ENCODE measurements at regions not wholly inside any gene's neighbourhood (a gene's known extent, or its start where the extent isn't known, plus 50 kb on each side); places are given as distances from the start of the nearest gene placed in this dataset.

DNA sequence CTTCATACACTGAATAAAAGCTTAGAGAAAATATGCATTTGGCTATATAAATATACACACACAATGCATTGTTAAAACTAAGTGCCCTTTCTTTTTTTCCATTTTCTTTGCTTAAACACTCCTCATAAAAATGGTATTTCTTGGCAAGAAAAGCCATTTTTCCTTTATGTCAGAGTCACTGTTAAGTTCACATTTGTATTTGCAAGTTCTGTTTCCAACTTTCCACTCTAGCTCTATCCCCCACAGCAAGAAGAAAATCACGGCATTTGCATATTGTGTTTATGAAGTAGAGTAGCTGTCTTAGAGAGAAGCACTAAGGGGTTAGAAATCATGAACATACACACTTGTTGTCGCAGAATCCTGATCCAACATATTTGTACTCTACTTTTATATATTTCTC, 662.1 kb upstream of the MEF2C start:
- Histone ChIP-seq H3K27me3 (ENCODE audit: control insufficient read depth, insufficient read depth, low read length) (no peaks in the 10 kb centered on the region), H3K4me3 (ENCODE audit: low read depth, low read length) (no peak overlapping the region), H3K36me3 (ENCODE audit: control insufficient read depth, insufficient read depth, low read length) (no peaks in the 10 kb centered on the region)
- POLR2A ChIA-PET, result no interaction called here
- CTCF ChIA-PET, result interaction anchor here (1.4 kb wide), 1 partner anchor 15 kb away, joined by 3 read pairs; no protein-coding TSS in a partner anchor
- TF ChIP-seq, protein P1, sequence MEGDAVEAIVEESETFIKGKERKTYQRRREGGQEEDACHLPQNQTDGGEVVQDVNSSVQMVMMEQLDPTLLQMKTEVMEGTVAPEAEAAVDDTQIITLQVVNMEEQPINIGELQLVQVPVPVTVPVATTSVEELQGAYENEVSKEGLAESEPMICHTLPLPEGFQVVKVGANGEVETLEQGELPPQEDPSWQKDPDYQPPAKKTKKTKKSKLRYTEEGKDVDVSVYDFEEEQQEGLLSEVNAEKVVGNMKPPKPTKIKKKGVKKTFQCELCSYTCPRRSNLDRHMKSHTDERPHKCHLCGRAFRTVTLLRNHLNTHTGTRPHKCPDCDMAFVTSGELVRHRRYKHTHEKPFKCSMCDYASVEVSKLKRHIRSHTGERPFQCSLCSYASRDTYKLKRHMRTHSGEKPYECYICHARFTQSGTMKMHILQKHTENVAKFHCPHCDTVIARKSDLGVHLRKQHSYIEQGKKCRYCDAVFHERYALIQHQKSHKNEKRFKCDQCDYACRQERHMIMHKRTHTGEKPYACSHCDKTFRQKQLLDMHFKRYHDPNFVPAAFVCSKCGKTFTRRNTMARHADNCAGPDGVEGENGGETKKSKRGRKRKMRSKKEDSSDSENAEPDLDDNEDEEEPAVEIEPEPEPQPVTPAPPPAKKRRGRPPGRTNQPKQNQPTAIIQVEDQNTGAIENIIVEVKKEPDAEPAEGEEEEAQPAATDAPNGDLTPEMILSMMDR (IDR thresholded peaks at IDR 0.05; ENCODE audit: insufficient read depth, low read depth, low read length), result no peak
- DNase-seq (ENCODE audit: low read depth), result no peak

GRCh38 chr5:89542736-89543135, 659.8 kb upstream of the MEF2C start:
- no peaks in the 10 kb centered on the region for H3K36me3 ChIP-seq (ENCODE audit: control insufficient read depth, insufficient read depth, low read length)
- H3K4me3 ChIP-seq (ENCODE audit: low read depth, low read length), result no peak overlapping the region
- no peaks in the 10 kb centered on the region for H3K27me3 ChIP-seq (ENCODE audit: control insufficient read depth, insufficient read depth, low read length)
- TF ChIP-seq, protein P1 (IDR thresholded peaks at IDR 0.05; ENCODE audit: insufficient read depth, low read depth, low read length), result no peak
- ChIA-PET POLR2A (no interaction called here), CTCF (no interaction called here)
- DNase-seq (ENCODE audit: low read depth), result no peak

DNA sequence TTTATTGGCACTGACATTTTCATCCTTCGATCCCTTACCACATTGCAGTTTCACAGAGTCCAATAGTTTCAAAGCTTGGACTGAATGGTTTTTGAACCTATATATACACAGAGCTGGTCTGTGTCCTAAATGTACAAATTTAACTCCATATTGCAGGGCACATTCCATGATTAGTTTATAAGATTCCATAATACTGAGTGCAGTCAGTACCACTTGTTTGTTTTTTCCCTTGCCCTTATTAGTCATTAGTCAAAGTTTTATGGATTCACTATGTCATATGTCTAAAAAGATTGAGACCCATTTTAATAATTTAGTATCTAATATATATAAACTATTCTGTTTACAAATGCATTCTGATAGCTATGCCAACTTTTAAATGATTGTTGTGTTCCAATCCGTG, 654.8 kb upstream of the MEF2C start:
- H3K27me3 ChIP-seq (ENCODE audit: control insufficient read depth, insufficient read depth, low read length), result no peaks in the 10 kb centered on the region
- no peak for DNase-seq (ENCODE audit: low read depth)
- no peaks in the 10 kb centered on the region for H3K36me3 ChIP-seq (ENCODE audit: control insufficient read depth, insufficient read depth, low read length)
- TF ChIP-seq, protein P1 (IDR thresholded peaks at IDR 0.05; ENCODE audit: insufficient read depth, low read depth, low read length), result no peak
- H3K4me3 ChIP-seq (ENCODE audit: low read depth, low read length), result no peak overlapping the region
- POLR2A ChIA-PET, result no interaction called here
- CTCF ChIA-PET, result interaction anchor here (0.8 kb wide), 1 partner anchor 1377 kb away, joined by 4 read pairs; no protein-coding TSS in a partner anchor

DNA sequence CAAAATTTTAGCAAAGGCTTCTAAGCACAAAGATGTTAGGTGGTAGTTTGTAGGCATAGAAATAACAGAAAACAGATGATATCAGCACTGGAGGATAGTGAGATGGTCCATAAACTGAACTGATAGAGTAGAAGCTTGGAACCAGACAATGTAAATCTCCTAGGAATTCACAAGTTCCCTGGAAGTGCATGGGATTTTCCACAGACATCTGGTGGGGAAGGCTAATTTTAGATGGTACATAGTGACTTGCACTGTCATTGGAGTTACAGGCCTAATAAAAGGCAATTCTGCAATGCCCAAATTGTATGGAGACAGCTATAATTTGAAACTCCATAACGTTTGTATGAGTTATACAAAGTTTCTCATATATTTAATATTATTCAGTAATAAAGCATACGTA, 653.0 kb upstream of the MEF2C start:
- DNase-seq (ENCODE audit: low read depth), result no peak
- H3K4me3 ChIP-seq (ENCODE audit: low read depth, low read length), result no peak overlapping the region
- ChIA-PET CTCF (no interaction called here), POLR2A (no interaction called here)
- TF ChIP-seq, protein P1 (IDR thresholded peaks at IDR 0.05; ENCODE audit: insufficient read depth, low read depth, low read length), result no peak
- H3K27me3 ChIP-seq (ENCODE audit: control insufficient read depth, insufficient read depth, low read length), result no peaks in the 10 kb centered on the region
- no peaks in the 10 kb centered on the region for H3K36me3 ChIP-seq (ENCODE audit: control insufficient read depth, insufficient read depth, low read length)

GRCh38 chr5:89535411-89535810, 652.4 kb upstream of the MEF2C start:
- TF ChIP-seq, protein P1 (IDR thresholded peaks at IDR 0.05; ENCODE audit: insufficient read depth, low read depth, low read length), result no peak
- Histone ChIP-seq H3K4me3 (ENCODE audit: low read depth, low read length) (no peak overlapping the region), H3K27me3 (ENCODE audit: control insufficient read depth, insufficient read depth, low read length) (no peaks in the 10 kb centered on the region), H3K36me3 (ENCODE audit: control insufficient read depth, insufficient read depth, low read length) (no peaks in the 10 kb centered on the region)
- ChIA-PET CTCF (no interaction called here), POLR2A (no interaction called here)
- no peak for DNase-seq (ENCODE audit: low read depth)

Measured in BJ (cell line).